NCI-H2029 (cell line): ENCODE measurements at regions not wholly inside any gene's neighbourhood (a gene's known extent, or its start where the extent isn't known, plus 50 kb on each side); places are given as distances from the start of the nearest gene placed in this dataset.
A peak's percentile ranks its signal among the peaks of the same experiment; 100 is the strongest.
"Not testable (repeated sequence)": the region's sequence is repeated elsewhere in the genome, so short reads cannot be mapped to it uniquely, and the experiment has no call there.

Experiments
- DNase-seq: peaks from one replicate; lab custom pipeline; 2025; lab: John Stamatoyannopoulos, UW

- no peak for DNase-seq
These were observed 368.9 kb upstream of the SULF2 start for GRCh38 chr20:48154040-48154765.

- DNase-seq = peak; percentile 76
These were observed 368.2 kb upstream of the SULF2 start for GRCh38 chr20:48153523-48153922.

- DNase-seq = no peak
These were observed 367.8 kb upstream of the SULF2 start for GRCh38 chr20:48153103-48153502.

- no peak for DNase-seq
These were observed 365.3 kb upstream of the SULF2 start for GRCh38 chr20:48150568-48150967.

- DNase-seq = no peak
These were observed 364.6 kb upstream of the SULF2 start for GRCh38 chr20:48149902-48150301.

- no peak for DNase-seq
These were observed 363.8 kb upstream of the SULF2 start for GRCh38 chr20:48148916-48149672.

GRCh38 chr20:48148020-48148419, 362.7 kb upstream of the SULF2 start:
- no peak for DNase-seq

GRCh38 chr20:48147311-48147710, 362.0 kb upstream of the SULF2 start:
- no peak for DNase-seq

GRCh38 chr20:48146877-48147276, 361.6 kb upstream of the SULF2 start:
- DNase-seq = no peak

- no peak for DNase-seq
These were observed 361.0 kb upstream of the SULF2 start for GRCh38 chr20:48146308-48146707.

GRCh38 chr20:48143435-48144081, 358.3 kb upstream of the SULF2 start:
- DNase-seq = peak; percentile 68

- no peak for DNase-seq
These were observed 357.2 kb upstream of the SULF2 start for GRCh38 chr20:48142516-48142773.

- no peak for DNase-seq
These were observed 356.6 kb upstream of the SULF2 start for GRCh38 chr20:48141660-48142515.

GRCh38 chr20:48139262-48140041, 354.2 kb upstream of the SULF2 start:
- DNase-seq = no peak

- DNase-seq = no peak
These were observed 347.6 kb upstream of the SULF2 start for GRCh38 chr20:48132834-48133233.

- DNase-seq = no peak
These were observed 346.3 kb upstream of the SULF2 start for GRCh38 chr20:48131581-48131980.

- DNase-seq = no peak
These were observed 344.2 kb upstream of the SULF2 start for GRCh38 chr20:48129345-48129942.

- no peak for DNase-seq
These were observed 343.2 kb upstream of the SULF2 start for GRCh38 chr20:48128436-48128835.

GRCh38 chr20:48127964-48128363, 342.7 kb upstream of the SULF2 start:
- not testable (repeated sequence) for DNase-seq

- not testable (repeated sequence) for DNase-seq
These were observed 341.9 kb upstream of the SULF2 start for GRCh38 chr20:48127133-48127532.

- DNase-seq = no peak
These were observed 341.0 kb upstream of the SULF2 start for GRCh38 chr20:48126227-48126740.
